ENCODE measurements at regions not wholly inside any gene's neighbourhood (a gene's known extent, or its start where the extent isn't known, plus 50 kb on each side); places are given as distances from the start of the nearest gene placed in this dataset.

DNA sequence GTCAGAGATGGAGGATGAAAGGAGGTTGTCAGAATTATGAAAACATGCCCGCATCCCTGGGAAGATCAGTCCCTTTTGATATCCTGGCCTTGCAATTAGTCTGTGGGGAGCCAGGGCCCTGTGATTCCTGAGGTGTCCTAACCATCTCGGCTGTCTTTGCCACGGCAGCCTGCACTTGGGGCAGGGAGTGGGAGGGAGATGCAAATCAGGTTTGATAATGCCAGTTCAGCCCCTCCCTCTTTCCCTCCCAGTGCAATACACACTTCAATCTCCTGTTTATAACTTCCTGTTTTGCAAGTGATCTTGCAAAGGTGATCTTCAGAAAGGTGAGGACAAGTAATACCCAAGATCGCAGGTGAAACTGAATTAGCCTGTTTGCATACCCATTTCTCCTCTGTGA, 114.0 kb upstream of the ALDH1B1 start:
- no peak for TF ChIP-seq POLR2A (IDR thresholded peaks at IDR 0.05)
- TF ChIP-seq, protein P1, sequence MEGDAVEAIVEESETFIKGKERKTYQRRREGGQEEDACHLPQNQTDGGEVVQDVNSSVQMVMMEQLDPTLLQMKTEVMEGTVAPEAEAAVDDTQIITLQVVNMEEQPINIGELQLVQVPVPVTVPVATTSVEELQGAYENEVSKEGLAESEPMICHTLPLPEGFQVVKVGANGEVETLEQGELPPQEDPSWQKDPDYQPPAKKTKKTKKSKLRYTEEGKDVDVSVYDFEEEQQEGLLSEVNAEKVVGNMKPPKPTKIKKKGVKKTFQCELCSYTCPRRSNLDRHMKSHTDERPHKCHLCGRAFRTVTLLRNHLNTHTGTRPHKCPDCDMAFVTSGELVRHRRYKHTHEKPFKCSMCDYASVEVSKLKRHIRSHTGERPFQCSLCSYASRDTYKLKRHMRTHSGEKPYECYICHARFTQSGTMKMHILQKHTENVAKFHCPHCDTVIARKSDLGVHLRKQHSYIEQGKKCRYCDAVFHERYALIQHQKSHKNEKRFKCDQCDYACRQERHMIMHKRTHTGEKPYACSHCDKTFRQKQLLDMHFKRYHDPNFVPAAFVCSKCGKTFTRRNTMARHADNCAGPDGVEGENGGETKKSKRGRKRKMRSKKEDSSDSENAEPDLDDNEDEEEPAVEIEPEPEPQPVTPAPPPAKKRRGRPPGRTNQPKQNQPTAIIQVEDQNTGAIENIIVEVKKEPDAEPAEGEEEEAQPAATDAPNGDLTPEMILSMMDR (IDR thresholded peaks at IDR 0.05), result no peak
- no peak for ATAC-seq
- Histone ChIP-seq H3K9me3 (no peaks in the 10 kb centered on the region), H3K4me3 (no peak overlapping the region), H3K36me3 (no peaks in the 10 kb centered on the region), H3K27me3 (no peaks in the 10 kb centered on the region), H3K27ac (no peak overlapping the region), H3K4me1 (no peaks in the 10 kb centered on the region)
- intact Hi-C loops (cut with DNase I), result no loop called here
- WGBS (ENCODE audit: insufficient coverage, low coverage, low lambda C conversion rate, missing lambda C conversion rate), result 45% methylated on average over 3 of the region's 4 CpGs
- DNase-seq, result peak in 1 of 3 donors; percentile 12

DNA sequence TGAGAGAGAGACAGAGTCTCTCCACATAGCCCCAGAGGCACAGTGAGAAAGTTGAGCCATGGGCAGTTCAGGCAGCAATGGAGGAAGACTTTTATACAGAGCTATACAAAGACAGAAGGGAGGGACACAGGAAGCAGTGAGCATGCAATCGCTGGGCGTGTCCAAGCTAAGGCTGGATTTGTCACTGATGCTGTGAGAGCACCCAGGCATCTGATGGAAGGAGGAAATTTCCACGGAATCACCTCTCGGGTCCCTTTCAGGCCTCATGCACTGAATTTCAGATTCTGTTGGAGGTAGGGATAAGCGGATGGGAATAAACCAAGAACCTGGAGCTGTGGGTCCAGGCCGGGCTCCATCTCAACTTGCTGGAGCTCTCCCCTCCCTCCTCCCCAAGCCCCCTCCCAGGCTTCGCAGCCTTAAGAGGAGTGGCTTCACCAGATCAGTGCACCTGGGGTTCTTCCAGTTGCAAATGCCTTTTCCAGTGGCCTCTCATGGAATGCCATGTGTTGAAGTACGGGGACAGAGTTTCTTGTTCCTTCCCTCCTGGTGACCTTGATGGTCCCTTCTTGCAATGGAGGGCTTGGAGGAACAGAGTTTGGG, 114.8 kb upstream of the ALDH1B1 start:
- ATAC-seq, result no peak

DNA sequence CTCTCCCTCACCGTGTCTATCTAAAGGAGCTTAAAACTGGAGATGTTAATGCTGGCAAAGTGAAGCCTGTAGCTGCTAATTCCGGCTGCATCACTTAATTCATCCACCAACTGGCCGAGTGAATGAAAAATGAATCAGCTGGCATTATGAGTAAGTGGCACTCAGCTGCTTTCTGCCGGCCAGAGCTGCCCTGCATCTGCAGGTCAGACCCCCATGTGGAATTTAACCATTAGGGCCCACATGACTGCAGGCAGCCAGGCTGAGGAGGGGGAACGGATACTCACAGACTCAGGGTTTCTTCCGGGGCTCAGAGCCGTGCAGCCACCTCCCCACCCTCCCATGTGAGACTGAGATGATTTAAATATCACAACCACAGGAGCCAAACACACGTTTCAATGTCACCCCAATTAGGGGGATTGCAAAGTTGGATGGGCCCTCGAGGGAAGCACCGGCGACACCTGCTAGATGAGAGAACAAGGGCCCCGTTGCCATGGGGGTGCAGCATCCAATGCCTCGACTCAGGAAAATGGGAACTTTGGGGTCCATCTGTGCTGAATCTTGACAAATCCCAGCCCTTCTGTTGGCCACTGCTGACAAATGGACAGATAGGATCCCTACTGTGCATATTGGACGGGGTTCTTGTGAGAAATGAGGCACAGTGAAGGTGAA, 115.6 kb upstream of the ALDH1B1 start:
- Histone ChIP-seq H3K4me3 (no peak overlapping the region), H3K4me1 (no peaks in the 10 kb centered on the region), H3K36me3 (no peaks in the 10 kb centered on the region), H3K27ac (no peak overlapping the region), H3K27me3 (no peaks in the 10 kb centered on the region), H3K9me3 (no peaks in the 10 kb centered on the region)
- 43% methylated on average over 9 of the region's 14 CpGs for WGBS (ENCODE audit: insufficient coverage, low coverage, low lambda C conversion rate, missing lambda C conversion rate)
- no peak for TF ChIP-seq POLR2A (IDR thresholded peaks at IDR 0.05)
- TF ChIP-seq, protein P1 (IDR thresholded peaks at IDR 0.05), result no peak
- no peak for ATAC-seq
- intact Hi-C loops (cut with DNase I), result no loop called here
- DNase-seq, result peak in 1 of 3 donors; percentile 13

More for the DNA sequence above, 114.8 kb upstream of the ALDH1B1 start:
- no peaks in the 10 kb centered on the region for H3K36me3 ChIP-seq
- H3K9me3 ChIP-seq, result no peaks in the 10 kb centered on the region
- 29% methylated on average over 1 of the region's 8 CpGs for WGBS (ENCODE audit: insufficient coverage, low coverage, low lambda C conversion rate, missing lambda C conversion rate)
- no peak for TF ChIP-seq POLR2A (IDR thresholded peaks at IDR 0.05)
- TF ChIP-seq, protein P1 (IDR thresholded peaks at IDR 0.05), result no peak
- no peak overlapping the region for H3K27ac ChIP-seq
- DNase-seq, result peak in 1 of 3 donors; percentile 7
- H3K27me3 ChIP-seq, result no peaks in the 10 kb centered on the region
- no peak overlapping the region for H3K4me3 ChIP-seq
- H3K4me1 ChIP-seq, result no peaks in the 10 kb centered on the region
- intact Hi-C loops (cut with DNase I), result no loop called here

DNA sequence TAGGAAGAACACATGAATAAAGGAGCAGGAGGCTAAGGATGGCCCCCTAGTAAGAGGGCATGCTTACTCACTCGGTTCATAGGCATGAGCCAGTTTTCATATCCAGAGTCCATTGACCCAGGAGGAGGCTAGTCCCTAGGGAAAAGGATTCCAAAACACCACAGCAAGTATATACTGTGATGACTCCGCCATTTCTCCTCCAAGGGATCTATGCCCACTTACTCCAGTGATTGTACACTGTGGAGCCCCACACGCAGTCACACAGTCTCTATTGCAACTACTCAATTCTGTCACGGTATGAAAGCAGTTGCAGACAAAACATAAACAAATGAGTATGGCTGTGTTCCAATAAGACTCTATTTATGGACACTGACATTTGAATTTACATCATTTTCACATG, 117.7 kb upstream of the ALDH1B1 start:
- Histone ChIP-seq H3K27me3 (no peaks in the 10 kb centered on the region), H3K27ac (no peak overlapping the region), H3K4me3 (no peak overlapping the region), H3K9me3 (no peaks in the 10 kb centered on the region), H3K4me1 (no peaks in the 10 kb centered on the region), H3K36me3 (no peaks in the 10 kb centered on the region)
- whole genome bisulfite sequencing (ENCODE audit: insufficient coverage, low coverage, low lambda C conversion rate, missing lambda C conversion rate), result 55% methylated on average over 4 of the region's 4 CpGs
- DNase-seq, result peak in 1 of 3 donors; percentile 1
- intact Hi-C loops (cut with DNase I), result no loop called here
- no peak for ATAC-seq
- TF ChIP-seq, protein P1 (IDR thresholded peaks at IDR 0.05), result no peak
- TF ChIP-seq POLR2A (IDR thresholded peaks at IDR 0.05), result no peak

All from right lobe of liver (tissue), 6 donors.